ENCODE measurements at regions not wholly inside any gene's neighbourhood (a gene's known extent, or its start where the extent isn't known, plus 50 kb on each side); places are given as distances from the start of the nearest gene placed in this dataset.

GRCh38 chrX:124467202-124467601 lies 120.8 kb downstream of the SH2D1A start:
- Histone ChIP-seq H3K36me3 (ENCODE audit: insufficient read depth, low read length) (no peaks in the 10 kb centered on the region), H2AFZ (ENCODE audit: low read length) (no peak overlapping the region), H3K4me1 (ENCODE audit: insufficient read depth, low read length) (no peaks in the 10 kb centered on the region), H3K79me2 (ENCODE audit: insufficient read depth, low read length) (no peaks in the 10 kb centered on the region), H3K27ac (ENCODE audit: low read depth, low read length) (no peak overlapping the region), H3K27me3 (ENCODE audit: insufficient read depth, low read length) (no peaks in the 10 kb centered on the region), H4K20me1 (ENCODE audit: insufficient read depth, low read length) (no peaks in the 10 kb centered on the region), H3K9me3 (ENCODE audit: low read depth, low read length) (no peaks in the 10 kb centered on the region), H3K4me2 (ENCODE audit: insufficient read depth, low read length) (no peak overlapping the region), H3K4me3 (ENCODE audit: insufficient read depth, low read length) (no peak overlapping the region)
- no peak for TF ChIP-seq CTCF (IDR thresholded peaks at IDR 0.05; ENCODE audit: extremely low read depth, low read depth, low read length)
- no peak for DNase-seq (ENCODE audit: insufficient read length, low spot score, missing footprints)

- no peak for TF ChIP-seq CTCF (IDR thresholded peaks at IDR 0.05; ENCODE audit: extremely low read depth, low read depth, low read length)
- no peaks in the 10 kb centered on the region for H3K79me2 ChIP-seq (ENCODE audit: insufficient read depth, low read length)
- no peaks in the 10 kb centered on the region for H3K9me3 ChIP-seq (ENCODE audit: low read depth, low read length)
- no peak overlapping the region for H3K27ac ChIP-seq (ENCODE audit: low read depth, low read length)
- no peaks in the 10 kb centered on the region for H3K4me1 ChIP-seq (ENCODE audit: insufficient read depth, low read length)
- H3K36me3 ChIP-seq (ENCODE audit: insufficient read depth, low read length) = no peaks in the 10 kb centered on the region
- no peak for DNase-seq (ENCODE audit: insufficient read length, low spot score, missing footprints)
- no peak overlapping the region for H2AFZ ChIP-seq (ENCODE audit: low read length)
- no peaks in the 10 kb centered on the region for H3K27me3 ChIP-seq (ENCODE audit: insufficient read depth, low read length)
- H3K4me2 ChIP-seq (ENCODE audit: insufficient read depth, low read length) = no peak overlapping the region
- no peak overlapping the region for H3K4me3 ChIP-seq (ENCODE audit: insufficient read depth, low read length)
- H4K20me1 ChIP-seq (ENCODE audit: insufficient read depth, low read length) = no peaks in the 10 kb centered on the region
Observed at GRCh38 chrX:124475358-124475757, 129.0 kb downstream of the SH2D1A start.

GRCh38 chrX:124476562-124476961 lies 130.2 kb downstream of the SH2D1A start:
- H3K4me3 ChIP-seq (ENCODE audit: insufficient read depth, low read length) = no peak overlapping the region
- H4K20me1 ChIP-seq (ENCODE audit: insufficient read depth, low read length) = no peaks in the 10 kb centered on the region
- no peaks in the 10 kb centered on the region for H3K4me1 ChIP-seq (ENCODE audit: insufficient read depth, low read length)
- TF ChIP-seq CTCF (IDR thresholded peaks at IDR 0.05; ENCODE audit: extremely low read depth, low read depth, low read length) = no peak
- DNase-seq (ENCODE audit: insufficient read length, low spot score, missing footprints) = no peak
- H3K27me3 ChIP-seq (ENCODE audit: insufficient read depth, low read length) = no peaks in the 10 kb centered on the region
- no peak overlapping the region for H2AFZ ChIP-seq (ENCODE audit: low read length)
- H3K9me3 ChIP-seq (ENCODE audit: low read depth, low read length) = no peaks in the 10 kb centered on the region
- H3K4me2 ChIP-seq (ENCODE audit: insufficient read depth, low read length) = no peak overlapping the region
- H3K27ac ChIP-seq (ENCODE audit: low read depth, low read length) = no peak overlapping the region
- H3K79me2 ChIP-seq (ENCODE audit: insufficient read depth, low read length) = no peaks in the 10 kb centered on the region
- no peaks in the 10 kb centered on the region for H3K36me3 ChIP-seq (ENCODE audit: insufficient read depth, low read length)

- Histone ChIP-seq H3K79me2 (ENCODE audit: insufficient read depth, low read length) (no peaks in the 10 kb centered on the region), H3K4me1 (ENCODE audit: insufficient read depth, low read length) (no peaks in the 10 kb centered on the region), H3K27ac (ENCODE audit: low read depth, low read length) (no peak overlapping the region), H2AFZ (ENCODE audit: low read length) (no peak overlapping the region), H4K20me1 (ENCODE audit: insufficient read depth, low read length) (no peaks in the 10 kb centered on the region), H3K4me2 (ENCODE audit: insufficient read depth, low read length) (no peak overlapping the region), H3K9me3 (ENCODE audit: low read depth, low read length) (no peaks in the 10 kb centered on the region), H3K27me3 (ENCODE audit: insufficient read depth, low read length) (no peaks in the 10 kb centered on the region), H3K4me3 (ENCODE audit: insufficient read depth, low read length) (no peak overlapping the region), H3K36me3 (ENCODE audit: insufficient read depth, low read length) (no peaks in the 10 kb centered on the region)
- no peak for DNase-seq (ENCODE audit: insufficient read length, low spot score, missing footprints)
- TF ChIP-seq CTCF (IDR thresholded peaks at IDR 0.05; ENCODE audit: extremely low read depth, low read depth, low read length) = no peak
Observed at GRCh38 chrX:124478046-124478445, 131.7 kb downstream of the SH2D1A start.

All from osteoblast (primary cell).